Esophagus muscularis mucosa (tissue), 3 donors: ENCODE measurements at regions not wholly inside any gene's neighbourhood (a gene's known extent, or its start where the extent isn't known, plus 50 kb on each side); places are given as distances from the start of the nearest gene placed in this dataset.

ENCODE experiments used
- POLR2A ChIP-seq: fragments of 450-650 bp; IDR thresholded peaks from one replicate; pipeline ENCODE4 v1.6.1; 2017; ENCODE audit warnings: antibody characterized with exemption, moderate library complexity, mild to moderate bottlenecking, low read depth
- TF ChIP-seq, protein P1 (sequence below), 3 experiments: fragments of 200-600 bp in 2 of 3; fragments of 450-650 bp in 1 of 3; sonication (generic) in 2 of 3; IDR thresholded peaks; one replicate each; pipeline ENCODE4 v1.5.1; 2017 to 2019; ENCODE audit warnings: antibody characterized with exemption in 3 of 3, mild to moderate bottlenecking in 2 of 3, moderate library complexity in 1 of 3

DNA sequence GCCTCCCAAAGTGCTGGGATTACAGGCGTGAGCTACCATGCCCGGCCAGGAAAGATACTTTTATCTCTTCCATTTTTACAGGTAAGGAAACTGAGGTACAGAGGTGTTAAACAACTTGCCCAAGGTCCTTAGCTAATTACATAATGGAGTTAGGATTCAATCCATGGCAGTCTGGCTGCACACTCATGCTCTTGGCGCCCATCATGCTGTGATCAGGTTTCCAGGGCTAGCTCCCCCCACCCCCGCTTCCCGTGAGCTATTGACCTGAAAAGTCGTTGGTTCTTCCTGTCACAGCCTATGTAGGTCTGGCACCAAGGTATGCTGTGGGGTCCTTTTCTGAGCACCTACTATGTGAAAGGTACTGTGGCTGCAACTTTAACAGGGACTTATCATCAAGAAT, 55.9 kb upstream of the LARS2 start:
- TF ChIP-seq, protein P1, sequence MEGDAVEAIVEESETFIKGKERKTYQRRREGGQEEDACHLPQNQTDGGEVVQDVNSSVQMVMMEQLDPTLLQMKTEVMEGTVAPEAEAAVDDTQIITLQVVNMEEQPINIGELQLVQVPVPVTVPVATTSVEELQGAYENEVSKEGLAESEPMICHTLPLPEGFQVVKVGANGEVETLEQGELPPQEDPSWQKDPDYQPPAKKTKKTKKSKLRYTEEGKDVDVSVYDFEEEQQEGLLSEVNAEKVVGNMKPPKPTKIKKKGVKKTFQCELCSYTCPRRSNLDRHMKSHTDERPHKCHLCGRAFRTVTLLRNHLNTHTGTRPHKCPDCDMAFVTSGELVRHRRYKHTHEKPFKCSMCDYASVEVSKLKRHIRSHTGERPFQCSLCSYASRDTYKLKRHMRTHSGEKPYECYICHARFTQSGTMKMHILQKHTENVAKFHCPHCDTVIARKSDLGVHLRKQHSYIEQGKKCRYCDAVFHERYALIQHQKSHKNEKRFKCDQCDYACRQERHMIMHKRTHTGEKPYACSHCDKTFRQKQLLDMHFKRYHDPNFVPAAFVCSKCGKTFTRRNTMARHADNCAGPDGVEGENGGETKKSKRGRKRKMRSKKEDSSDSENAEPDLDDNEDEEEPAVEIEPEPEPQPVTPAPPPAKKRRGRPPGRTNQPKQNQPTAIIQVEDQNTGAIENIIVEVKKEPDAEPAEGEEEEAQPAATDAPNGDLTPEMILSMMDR (IDR thresholded peaks at IDR 0.05), result no peak
- TF ChIP-seq POLR2A, result no peak
